ENCODE measurements at regions not wholly inside any gene's neighbourhood (a gene's known extent, or its start where the extent isn't known, plus 50 kb on each side); places are given as distances from the start of the nearest gene placed in this dataset.

DNA sequence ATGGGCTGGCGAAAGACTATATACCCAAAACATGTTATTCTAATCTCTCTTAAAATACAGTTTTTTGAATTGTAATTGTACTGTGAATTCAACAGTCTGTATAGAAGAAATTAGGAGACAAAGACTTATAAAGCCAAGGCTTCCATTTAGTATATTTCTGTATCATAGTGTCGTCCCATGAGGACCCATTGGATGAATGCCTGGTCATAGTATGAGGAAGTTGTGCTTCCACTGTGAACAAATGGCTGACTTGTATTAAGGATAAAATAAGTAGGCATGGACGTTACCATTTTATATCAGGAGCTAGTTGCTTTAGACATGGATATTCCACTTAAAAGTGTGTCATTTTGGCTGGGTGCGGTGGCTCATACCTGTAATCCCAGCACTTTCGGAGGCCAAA is 55.9 kb upstream of the NAV3 start:
- TF ChIP-seq, protein P1, sequence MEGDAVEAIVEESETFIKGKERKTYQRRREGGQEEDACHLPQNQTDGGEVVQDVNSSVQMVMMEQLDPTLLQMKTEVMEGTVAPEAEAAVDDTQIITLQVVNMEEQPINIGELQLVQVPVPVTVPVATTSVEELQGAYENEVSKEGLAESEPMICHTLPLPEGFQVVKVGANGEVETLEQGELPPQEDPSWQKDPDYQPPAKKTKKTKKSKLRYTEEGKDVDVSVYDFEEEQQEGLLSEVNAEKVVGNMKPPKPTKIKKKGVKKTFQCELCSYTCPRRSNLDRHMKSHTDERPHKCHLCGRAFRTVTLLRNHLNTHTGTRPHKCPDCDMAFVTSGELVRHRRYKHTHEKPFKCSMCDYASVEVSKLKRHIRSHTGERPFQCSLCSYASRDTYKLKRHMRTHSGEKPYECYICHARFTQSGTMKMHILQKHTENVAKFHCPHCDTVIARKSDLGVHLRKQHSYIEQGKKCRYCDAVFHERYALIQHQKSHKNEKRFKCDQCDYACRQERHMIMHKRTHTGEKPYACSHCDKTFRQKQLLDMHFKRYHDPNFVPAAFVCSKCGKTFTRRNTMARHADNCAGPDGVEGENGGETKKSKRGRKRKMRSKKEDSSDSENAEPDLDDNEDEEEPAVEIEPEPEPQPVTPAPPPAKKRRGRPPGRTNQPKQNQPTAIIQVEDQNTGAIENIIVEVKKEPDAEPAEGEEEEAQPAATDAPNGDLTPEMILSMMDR (IDR thresholded peaks at IDR 0.05), result no peak
- no peak for TF ChIP-seq POLR2A (IDR thresholded peaks at IDR 0.05)
